RPMI7951 (cell line): ENCODE measurements at regions not wholly inside any gene's neighbourhood (a gene's known extent, or its start where the extent isn't known, plus 50 kb on each side); places are given as distances from the start of the nearest gene placed in this dataset.

Source experiments
- DNase-seq: peaks from one replicate; pipeline ENCODE4 v3.0.0-alpha.2; 2012; ENCODE audit warnings: low read depth

DNA sequence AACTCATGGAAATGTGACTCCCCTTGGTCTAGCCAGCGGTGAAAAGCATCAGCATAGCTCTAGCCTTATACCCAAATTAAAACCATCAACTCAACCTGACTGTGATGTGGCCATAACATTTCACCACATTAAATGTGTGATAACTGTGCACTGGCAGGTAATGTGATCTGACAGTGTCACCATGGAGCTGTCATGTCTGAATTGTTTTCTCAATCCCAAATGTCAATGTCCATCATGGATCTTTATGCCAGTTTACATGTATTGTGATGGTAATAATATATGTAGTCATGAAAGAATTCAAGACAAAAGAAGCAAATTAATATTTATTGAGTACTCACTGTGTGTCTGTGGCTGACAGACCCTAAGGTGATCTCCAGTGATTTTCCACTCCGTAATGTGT, 213.4 kb upstream of the EOMES start:
- no peak for DNase-seq

- no peak for DNase-seq
These were observed 217.4 kb upstream of the EOMES start for GRCh38 chr3:27939521-27939920.

GRCh38 chr3:27939940-27940339, 217.8 kb upstream of the EOMES start:
- peak; percentile 70 for DNase-seq

GRCh38 chr3:27943106-27943505, 221.0 kb upstream of the EOMES start:
- peak; percentile 34 for DNase-seq

DNA sequence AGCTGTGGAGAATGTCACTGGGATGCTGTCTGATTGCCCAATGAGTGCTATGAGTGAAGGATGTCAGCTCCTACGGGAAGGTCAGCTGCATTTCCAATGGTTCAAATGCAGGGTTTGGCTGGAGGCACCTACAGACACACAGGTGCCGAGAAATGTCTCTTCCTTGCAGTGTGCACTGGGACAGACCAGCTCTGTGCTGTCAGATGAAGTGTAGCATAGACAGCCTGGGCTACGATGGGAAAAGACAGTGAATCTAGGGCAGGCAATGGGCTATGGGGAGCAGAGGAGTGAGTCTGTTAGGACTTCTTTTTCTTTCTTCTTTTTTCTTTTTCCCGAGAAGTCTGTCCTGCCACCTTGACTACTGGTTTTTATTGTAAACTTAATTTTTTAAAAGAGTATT, 223.1 kb upstream of the EOMES start:
- no peak for DNase-seq

DNA sequence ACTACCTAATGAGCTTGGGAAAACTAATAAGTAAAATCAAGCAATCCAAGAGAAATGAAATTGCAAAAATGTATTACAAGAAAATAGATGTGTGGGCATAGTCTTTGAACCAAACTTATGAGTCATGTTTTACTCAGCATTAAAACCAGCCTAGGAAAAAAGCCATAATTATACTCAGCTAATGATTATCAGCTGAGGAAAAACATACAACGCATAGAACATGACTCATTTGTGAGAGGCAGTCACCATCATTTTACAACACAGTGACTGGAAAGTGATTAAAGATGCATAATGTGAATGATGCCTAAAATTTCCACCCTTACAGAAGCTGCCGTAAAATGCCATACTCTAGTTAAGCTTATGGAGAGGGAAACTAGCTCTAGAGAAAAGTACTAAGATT, 238.0 kb upstream of the EOMES start:
- DNase-seq: peak; percentile 80

DNA sequence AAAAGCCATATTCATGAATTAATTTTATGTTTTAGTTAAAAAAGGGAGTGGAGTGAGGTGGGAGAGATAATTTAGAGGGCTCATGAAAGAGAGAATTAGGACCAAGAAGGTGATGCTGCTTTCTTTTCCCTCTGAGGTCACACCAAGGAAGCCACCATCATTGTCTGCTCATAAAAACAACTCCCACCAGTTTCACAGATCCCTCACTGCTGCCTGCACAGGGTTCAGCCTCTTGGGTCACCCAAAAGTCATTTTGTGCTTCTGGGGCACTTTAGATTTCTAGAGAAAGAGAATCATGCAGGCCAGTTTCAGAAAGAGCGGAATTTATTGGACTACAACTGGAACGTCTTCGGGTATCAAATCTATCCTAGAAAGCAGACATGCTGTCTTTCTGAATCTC, 241.4 kb upstream of the EOMES start:
- DNase-seq: no peak

DNA sequence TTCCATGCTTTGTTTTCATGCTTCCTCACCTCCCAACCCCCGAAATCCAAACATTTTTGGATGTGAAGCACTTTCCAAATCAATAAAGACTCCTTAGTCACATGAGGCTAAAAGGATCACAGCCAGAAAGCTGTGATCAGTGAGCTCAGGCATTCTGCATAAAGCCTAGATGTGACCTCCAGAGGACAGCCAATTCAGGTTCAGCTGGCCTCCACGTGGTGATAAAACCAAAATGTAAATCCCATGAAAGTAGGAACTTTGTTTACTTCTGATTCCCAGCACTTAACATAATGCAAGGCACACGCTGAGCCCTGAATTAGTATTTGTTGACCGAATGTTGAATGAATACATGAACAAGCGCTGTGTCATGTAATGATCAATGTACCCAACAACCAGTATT, 249.5 kb upstream of the EOMES start:
- no peak for DNase-seq

DNA sequence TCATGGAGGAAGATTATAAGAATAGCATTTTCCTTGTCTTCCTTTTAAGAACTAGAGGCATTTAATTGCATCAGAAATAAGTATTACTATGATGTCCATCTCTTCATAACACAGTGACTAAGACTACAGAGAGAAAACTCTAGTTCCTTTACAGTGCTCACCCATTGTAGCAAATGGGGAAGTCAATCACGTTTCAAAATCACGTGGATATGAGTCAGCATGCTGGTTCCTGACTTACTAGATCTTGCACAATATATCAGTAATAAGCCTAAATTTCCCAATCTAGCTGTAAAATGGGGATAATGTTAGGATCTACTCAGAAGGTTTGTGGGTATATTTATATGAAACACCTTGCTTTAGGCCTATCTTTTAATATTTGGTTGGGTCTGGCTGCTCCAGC, 254.8 kb upstream of the EOMES start:
- peak; percentile 84 for DNase-seq

DNA sequence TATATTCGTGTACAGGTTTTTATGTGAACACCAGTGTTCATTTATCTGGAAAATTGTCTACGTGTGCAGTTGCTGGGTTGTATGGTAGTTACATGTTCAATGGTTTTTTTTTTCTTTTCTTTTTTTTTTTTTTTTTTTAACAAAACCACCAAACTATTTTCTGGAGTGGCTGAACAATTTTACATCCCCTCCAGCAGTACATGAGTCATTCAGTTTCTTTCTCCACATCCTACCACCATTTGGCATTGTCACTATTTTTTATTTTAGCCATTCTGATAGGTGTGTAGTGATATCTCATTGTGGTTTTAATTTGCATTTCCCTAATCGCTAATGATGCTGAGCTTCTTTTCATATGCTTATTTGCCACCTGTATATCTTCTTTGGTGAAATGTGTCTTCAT, 256.3 kb upstream of the EOMES start:
- DNase-seq: peak; percentile 87

DNA sequence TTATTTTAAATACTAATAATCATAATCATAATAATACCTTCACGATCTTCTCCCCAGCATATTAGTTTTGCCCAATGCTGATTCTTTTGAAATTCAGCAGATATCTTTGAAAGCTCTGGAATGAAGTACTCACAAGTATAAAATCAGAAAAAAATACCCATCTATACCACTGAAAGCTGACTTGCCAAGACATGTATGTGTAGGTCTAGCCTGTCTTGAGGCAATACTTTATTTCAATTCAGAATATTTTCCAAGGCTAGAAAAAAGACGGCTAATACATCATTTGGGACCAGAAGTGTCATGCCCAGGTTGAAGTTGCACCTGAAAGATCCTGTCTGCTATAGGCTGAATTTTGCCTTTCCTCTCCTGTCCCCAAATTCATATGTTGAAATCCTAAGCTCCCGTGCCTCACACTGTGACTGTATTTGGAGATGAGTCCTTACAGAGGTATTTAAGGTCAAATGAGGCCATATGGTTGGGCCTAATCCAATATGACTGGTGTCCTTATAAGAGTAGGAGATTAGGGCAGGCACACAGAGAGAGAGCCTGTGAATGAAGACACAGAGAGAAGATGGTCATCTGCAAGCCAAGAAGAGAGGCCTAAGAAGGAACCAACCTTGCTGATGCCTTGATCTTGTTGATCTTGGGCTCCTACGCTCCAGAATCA, 255.9 kb upstream of the CMC1 start:
- DNase-seq: peak; percentile 77

- no peak for DNase-seq
These were observed 255.1 kb upstream of the CMC1 start for GRCh38 chr3:27986234-27986879.

DNA sequence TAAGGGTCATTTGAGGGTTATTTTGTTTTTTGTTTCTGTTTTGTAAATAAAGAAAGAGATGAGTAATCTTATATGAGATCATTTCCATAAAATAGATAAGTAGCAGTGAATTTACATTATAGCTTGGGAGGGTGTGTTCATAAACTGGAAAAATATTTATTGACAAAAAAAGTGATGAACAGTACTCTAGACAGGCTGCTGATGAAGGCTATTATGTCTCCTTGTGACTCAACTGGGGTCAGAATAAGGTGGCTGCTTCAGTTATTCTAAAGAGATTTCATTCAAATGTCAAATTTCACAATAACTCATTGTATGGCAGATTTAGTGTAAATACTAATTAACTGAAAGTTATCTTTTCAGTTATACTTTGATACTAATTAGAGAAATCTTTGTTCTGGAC, 251.1 kb upstream of the CMC1 start:
- no peak for DNase-seq

DNA sequence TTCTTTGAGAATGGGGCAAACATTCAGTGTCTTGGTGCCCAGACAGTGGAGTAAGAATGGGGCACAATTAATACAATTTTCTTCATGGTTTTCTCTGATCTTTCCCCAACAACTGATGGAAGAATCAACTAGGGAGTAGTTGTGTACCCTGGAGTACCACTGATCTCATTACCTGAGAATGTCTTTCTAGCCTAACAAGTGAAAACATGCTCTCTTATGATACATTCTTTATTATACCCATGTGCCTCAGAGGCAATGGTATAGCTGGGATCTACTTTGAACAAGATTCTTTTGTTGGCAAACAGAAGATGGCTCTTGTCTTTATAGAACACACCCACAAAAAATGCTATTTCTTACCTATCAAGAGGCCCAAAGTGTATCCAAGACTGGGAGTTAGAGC, 250.6 kb upstream of the CMC1 start:
- no peak for DNase-seq

GRCh38 chr3:27993051-27993450, 248.4 kb upstream of the CMC1 start:
- no peak for DNase-seq

- DNase-seq: no peak
These were observed 240.8 kb upstream of the CMC1 start for GRCh38 chr3:28000608-28001007.

GRCh38 chr3:28008235-28008634, 233.2 kb upstream of the CMC1 start:
- DNase-seq: peak; percentile 16

DNA sequence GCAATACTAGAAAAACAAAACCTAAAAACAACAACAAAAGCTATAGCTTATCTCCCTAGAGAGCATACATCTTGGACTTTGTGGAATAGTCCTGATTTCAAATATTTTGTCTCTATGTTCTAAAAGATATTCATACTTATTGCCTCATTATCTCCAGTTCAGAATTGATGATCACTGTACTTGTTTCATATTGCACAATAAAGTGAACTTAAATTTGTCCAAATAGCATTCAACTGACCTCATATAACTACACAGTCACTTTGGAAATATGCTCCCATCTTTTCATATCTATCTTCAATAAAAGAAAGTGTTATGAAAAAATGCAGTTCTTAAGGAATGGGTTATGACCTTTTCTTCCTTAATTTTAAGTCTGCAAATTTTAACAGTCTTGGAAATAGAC, 228.6 kb upstream of the CMC1 start:
- no peak for DNase-seq

DNA sequence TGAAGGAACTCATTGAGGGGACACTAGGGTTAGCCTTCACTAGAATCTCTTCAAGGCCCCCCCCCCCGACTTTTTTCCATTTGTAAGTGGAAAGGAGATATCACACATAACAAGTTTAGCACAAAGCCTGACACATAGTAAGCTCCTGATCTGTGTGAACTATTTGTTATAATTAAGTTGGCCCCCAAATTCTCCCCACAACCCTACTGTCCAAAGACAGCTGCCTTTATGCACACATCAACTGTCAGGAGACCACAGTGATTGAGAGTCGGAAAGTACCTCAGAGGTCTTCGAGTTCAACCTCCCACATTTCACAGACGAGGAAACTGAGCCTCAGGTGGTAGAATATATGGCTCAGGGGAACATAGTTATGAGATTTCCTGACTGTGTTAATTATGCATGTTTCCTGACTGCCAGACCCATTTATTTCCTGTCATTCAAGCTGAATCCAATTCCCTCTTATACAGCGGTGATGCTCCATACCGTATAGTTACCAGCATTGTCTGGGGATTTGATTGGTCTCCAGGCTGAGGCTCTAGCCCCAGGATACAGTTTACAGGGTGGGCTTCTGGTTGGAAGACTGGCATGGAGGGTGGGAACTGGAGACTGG, 227.4 kb upstream of the CMC1 start:
- DNase-seq: no peak

GRCh38 chr3:28018925-28019718, 222.3 kb upstream of the CMC1 start:
- no peak for DNase-seq

DNA sequence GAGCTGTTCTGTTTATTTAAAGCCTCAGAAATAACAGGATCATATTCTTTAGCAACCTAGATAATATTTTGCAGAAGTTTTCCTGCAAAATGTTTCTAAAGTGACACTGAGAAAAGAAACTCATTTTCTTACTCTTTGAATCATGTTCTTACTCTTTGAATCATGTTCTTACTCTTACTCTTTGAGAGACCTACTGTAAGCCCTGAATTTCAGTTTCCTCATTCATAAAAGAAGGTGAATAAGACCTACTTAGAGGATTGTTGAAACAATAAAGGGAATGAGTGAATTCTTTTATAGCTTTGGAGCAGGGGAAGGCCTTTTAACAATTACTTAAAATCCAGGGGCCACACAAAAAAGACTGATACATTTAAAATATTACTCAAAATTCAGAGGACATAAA, 221.7 kb upstream of the CMC1 start:
- no peak for DNase-seq

GRCh38 chr3:28022916-28023315, 218.5 kb upstream of the CMC1 start:
- no peak for DNase-seq

DNA sequence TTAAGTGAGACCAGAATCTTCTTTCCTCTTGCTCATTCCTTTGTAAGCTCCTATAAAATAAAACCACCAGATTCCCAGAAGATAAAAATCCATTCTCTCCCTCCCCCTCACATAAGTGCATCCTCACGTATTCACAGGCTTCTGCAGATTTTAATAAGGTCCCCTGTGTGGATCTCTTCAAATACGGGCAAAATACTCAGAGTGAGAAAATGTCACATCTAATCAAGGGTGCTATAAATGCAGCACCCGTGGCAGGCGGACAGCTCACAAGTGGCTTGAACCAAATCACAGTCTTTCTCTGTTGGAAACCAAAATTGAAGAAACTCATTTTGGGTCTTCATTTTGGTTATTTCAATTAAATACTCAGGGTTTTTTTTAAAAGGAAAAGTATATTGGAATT, 212.9 kb upstream of the CMC1 start:
- DNase-seq: no peak
